ENCODE measurements at regions not wholly inside any gene's neighbourhood (a gene's known extent, or its start where the extent isn't known, plus 50 kb on each side); places are given as distances from the start of the nearest gene placed in this dataset.

DNA sequence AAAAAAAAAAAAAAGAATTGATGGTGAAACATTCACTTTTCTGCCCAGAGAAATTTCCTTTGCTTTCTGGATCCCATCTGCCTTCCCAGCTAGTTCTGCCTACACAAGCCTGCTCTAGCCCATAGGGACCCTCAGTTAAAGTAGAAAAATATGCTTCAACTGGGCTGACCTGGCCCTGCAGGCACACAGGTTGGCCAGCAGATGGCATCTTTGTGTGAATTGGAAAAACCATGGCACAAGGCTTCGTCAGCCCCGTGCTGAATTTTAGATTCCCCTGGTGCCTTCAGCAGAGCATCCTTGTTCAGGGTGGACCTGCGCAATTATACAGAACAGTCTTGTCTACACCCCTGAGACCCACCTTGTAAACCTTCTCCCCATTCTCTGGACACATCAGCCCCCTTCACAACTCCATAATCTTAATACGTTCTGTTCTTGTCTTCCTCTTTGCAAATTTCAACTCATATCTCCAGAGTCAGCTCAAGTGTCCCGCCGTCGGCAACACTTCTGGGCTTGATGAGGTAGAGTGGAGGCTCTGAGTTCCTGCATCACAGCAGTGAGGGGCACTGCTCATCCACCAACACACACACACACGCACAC lies 114.5 kb downstream of the INSIG2 start:
- peak in 1 of 3 donors; percentile 15 for TF ChIP-seq CTCF (IDR thresholded peaks at IDR 0.05)
- TF ChIP-seq POLR2A (IDR thresholded peaks at IDR 0.05), result no peak
- no peak for TF ChIP-seq EP300 (IDR thresholded peaks at IDR 0.05)

Data from ovary (tissue), 3 donors.